ENCODE measurements at regions not wholly inside any gene's neighbourhood (a gene's known extent, or its start where the extent isn't known, plus 50 kb on each side); places are given as distances from the start of the nearest gene placed in this dataset.

DNA sequence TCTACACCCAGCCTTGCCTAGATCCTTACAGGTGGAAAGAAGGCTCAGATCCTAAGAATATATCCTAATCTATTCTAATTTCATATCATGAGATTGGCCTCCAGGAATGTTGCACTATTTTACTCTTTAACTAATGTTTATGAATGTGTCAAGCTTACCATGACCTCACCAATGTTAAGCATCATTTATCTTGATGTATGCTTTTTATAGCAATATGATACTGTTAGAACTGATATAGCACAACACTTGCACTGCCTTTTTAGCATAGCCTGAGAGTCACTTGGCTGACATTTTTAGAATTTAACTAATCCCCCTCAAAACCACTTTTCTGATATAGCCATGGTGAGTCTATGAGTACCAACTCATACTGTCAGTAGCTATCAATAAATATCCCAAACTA lies 191.5 kb upstream of the NR2F2 start:
- TF ChIP-seq, protein P1, sequence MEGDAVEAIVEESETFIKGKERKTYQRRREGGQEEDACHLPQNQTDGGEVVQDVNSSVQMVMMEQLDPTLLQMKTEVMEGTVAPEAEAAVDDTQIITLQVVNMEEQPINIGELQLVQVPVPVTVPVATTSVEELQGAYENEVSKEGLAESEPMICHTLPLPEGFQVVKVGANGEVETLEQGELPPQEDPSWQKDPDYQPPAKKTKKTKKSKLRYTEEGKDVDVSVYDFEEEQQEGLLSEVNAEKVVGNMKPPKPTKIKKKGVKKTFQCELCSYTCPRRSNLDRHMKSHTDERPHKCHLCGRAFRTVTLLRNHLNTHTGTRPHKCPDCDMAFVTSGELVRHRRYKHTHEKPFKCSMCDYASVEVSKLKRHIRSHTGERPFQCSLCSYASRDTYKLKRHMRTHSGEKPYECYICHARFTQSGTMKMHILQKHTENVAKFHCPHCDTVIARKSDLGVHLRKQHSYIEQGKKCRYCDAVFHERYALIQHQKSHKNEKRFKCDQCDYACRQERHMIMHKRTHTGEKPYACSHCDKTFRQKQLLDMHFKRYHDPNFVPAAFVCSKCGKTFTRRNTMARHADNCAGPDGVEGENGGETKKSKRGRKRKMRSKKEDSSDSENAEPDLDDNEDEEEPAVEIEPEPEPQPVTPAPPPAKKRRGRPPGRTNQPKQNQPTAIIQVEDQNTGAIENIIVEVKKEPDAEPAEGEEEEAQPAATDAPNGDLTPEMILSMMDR (IDR thresholded peaks at IDR 0.05), result no peak
- no peak for TF ChIP-seq POLR2A (IDR thresholded peaks at IDR 0.05)
